ENCODE measurements at regions not wholly inside any gene's neighbourhood (a gene's known extent, or its start where the extent isn't known, plus 50 kb on each side); places are given as distances from the start of the nearest gene placed in this dataset.
A peak's percentile ranks its signal among the peaks of the same experiment; 100 is the strongest.

GRCh38 chr6:138007014-138007472 is 100.2 kb downstream of the PERP start:
- Mint-ChIP-seq H3K4me3 (no peak overlapping the region), H3K36me3 (no peaks in the 10 kb centered on the region), H3K27ac (peak overlapping the region in 1 of 3 donors; percentile 6), H3K9me3 (no peaks in the 10 kb centered on the region), H3K27me3 (no peaks in the 10 kb centered on the region), H3K4me1 (peaks cover 0 to 2% (median 0%) of the 10 kb centered on the region in 3 donors)

- H3K9me3 Mint-ChIP-seq, result no peaks in the 10 kb centered on the region
- H3K27ac Mint-ChIP-seq, result no peak overlapping the region
- no peaks in the 10 kb centered on the region for H3K27me3 Mint-ChIP-seq
- H3K36me3 Mint-ChIP-seq, result no peaks in the 10 kb centered on the region
- peaks cover 0 to 1% (median 0%) of the 10 kb centered on the region in 3 donors for H3K4me1 Mint-ChIP-seq
- no peak overlapping the region for H3K4me3 Mint-ChIP-seq
Observed at GRCh38 chr6:138008791-138009190, 98.4 kb downstream of the PERP start.

GRCh38 chr6:138011413-138011812 is 95.8 kb downstream of the PERP start:
- no peaks in the 10 kb centered on the region for H3K4me1 Mint-ChIP-seq
- no peaks in the 10 kb centered on the region for H3K27me3 Mint-ChIP-seq
- H3K27ac Mint-ChIP-seq, result no peak overlapping the region
- H3K36me3 Mint-ChIP-seq, result no peaks in the 10 kb centered on the region
- H3K4me3 Mint-ChIP-seq, result no peak overlapping the region
- H3K9me3 Mint-ChIP-seq, result no peaks in the 10 kb centered on the region

DNA sequence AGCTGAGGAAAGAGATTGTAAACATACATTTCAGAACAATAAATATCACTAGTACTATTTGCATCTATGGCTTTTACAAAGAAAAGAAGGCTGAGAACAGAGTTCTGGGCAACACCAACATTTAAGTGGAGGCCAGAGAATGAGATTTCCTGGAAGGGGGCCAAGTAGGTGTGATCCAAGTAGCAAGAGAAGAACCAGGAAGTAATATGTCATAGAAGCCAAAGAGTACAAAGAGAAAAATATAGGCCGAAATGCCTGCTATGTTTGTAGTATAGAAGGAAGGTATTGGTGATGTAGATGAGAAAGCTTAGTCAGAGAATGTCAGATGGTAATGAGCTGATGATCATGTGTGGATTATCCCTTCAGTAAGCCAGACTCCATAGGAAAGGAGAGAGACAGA is 94.5 kb downstream of the PERP start:
- no peak overlapping the region for H3K4me3 Mint-ChIP-seq
- no peak overlapping the region for H3K27ac Mint-ChIP-seq
- H3K27me3 Mint-ChIP-seq, result peaks cover 2% of the 10 kb centered on the region
- H3K9me3 Mint-ChIP-seq, result no peaks in the 10 kb centered on the region
- no peaks in the 10 kb centered on the region for H3K4me1 Mint-ChIP-seq
- no peaks in the 10 kb centered on the region for H3K36me3 Mint-ChIP-seq

GRCh38 chr6:138013959-138014358 is 93.3 kb downstream of the PERP start:
- Mint-ChIP-seq H3K4me1 (no peaks in the 10 kb centered on the region), H3K27me3 (peaks cover 2% of the 10 kb centered on the region)

DNA sequence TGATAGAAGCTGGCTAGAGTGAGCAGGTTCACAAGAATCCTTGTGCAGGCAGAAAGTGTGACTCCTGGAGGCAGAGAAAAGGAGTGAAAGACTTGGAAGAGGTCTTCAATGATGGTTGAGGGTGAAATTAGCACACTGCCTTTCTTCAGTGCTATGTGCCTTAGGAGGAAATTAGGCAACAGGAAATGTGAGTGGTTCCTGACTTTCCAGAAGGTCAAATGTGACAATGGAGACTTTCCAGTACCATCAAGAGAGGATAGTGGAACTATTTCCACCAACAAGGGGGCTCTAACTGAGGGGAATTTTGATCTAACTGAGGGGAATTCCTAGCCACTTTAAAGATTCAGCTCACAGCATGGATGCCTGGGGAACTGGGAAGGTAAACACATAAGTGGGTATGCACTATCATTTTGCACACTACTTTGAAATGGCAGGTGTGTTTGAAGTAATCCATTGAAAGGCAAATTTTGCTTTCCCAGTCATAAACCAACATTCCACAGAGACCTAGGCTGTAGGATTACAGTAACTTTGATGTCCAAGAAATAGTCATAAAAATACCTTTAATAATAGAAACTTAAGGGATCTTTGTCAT is 90.0 kb downstream of the PERP start:
- no peaks in the 10 kb centered on the region for H3K9me3 Mint-ChIP-seq
- peaks cover 0 to 2% (median 0%) of the 10 kb centered on the region in 3 donors for H3K4me1 Mint-ChIP-seq
- H3K4me3 Mint-ChIP-seq, result no peak overlapping the region
- no peak overlapping the region for H3K27ac Mint-ChIP-seq
- peaks cover 2% of the 10 kb centered on the region for H3K36me3 Mint-ChIP-seq
- peaks cover 4% of the 10 kb centered on the region for H3K27me3 Mint-ChIP-seq

More at GRCh38 chr6:138013959-138014358, 93.3 kb downstream of the PERP start:
- no peak overlapping the region for H3K4me3 Mint-ChIP-seq
- H3K9me3 Mint-ChIP-seq, result no peaks in the 10 kb centered on the region
- no peak overlapping the region for H3K27ac Mint-ChIP-seq
- H3K36me3 Mint-ChIP-seq, result no peaks in the 10 kb centered on the region

DNA sequence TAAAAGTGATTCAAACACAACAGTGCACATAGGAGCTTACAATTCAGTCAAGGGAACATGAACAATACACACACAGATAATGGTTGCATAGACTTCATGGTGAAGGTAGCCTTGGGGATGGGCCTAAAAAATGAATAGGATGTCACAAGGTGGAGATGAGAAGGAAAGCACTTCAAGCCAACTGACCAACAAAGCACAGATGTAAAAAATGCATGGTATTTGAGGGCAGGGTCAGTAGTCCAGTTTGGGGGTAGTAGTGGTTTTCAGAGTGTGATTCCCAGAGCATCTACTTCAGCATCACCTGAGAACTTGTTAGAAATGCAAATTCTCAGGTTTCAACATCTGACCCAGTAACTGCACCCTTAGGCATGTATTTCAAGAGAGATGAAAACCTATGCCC is 88.9 kb downstream of the PERP start:
- Mint-ChIP-seq H3K4me3 (no peak overlapping the region), H3K27ac (no peak overlapping the region), H3K9me3 (no peaks in the 10 kb centered on the region), H3K4me1 (peaks cover 0 to 2% (median 0%) of the 10 kb centered on the region in 3 donors), H3K36me3 (peaks cover 2% of the 10 kb centered on the region), H3K27me3 (peaks cover 4% of the 10 kb centered on the region)

DNA sequence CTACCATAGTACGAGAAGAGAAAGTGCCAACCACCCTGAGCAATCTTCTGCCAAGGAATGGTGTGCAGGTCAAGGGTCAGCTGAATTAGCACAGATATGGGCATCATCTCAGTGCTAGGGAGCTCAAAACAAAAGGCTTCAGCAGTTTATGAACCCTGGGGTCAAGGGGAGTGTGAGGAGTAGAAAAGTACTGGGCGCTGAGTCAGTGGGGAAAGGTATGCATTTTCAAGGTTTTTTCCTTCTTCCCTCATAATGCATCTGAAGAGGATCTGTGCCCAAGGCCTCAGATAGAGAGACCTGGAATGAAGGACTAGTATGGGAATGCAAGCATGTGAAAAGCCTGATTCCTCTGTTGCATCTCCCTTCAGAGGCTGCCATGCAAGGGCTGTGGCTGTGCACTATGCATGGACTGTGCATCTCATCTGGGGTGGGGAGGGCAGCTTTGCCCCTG is 81.7 kb downstream of the PERP start:
- H3K27me3 Mint-ChIP-seq, result peaks cover 5% of the 10 kb centered on the region
- no peaks in the 10 kb centered on the region for H3K9me3 Mint-ChIP-seq
- no peaks in the 10 kb centered on the region for H3K36me3 Mint-ChIP-seq
- no peaks in the 10 kb centered on the region for H3K4me1 Mint-ChIP-seq
- no peak overlapping the region for H3K27ac Mint-ChIP-seq
- H3K4me3 Mint-ChIP-seq, result no peak overlapping the region

GRCh38 chr6:138026342-138026741 is 80.9 kb downstream of the PERP start:
- H3K36me3 Mint-ChIP-seq, result no peaks in the 10 kb centered on the region
- H3K27me3 Mint-ChIP-seq, result peaks cover 5% of the 10 kb centered on the region
- no peaks in the 10 kb centered on the region for H3K4me1 Mint-ChIP-seq
- no peak overlapping the region for H3K27ac Mint-ChIP-seq
- H3K4me3 Mint-ChIP-seq, result no peak overlapping the region
- H3K9me3 Mint-ChIP-seq, result no peaks in the 10 kb centered on the region

- Mint-ChIP-seq H3K4me3 (no peak overlapping the region), H3K36me3 (no peaks in the 10 kb centered on the region)
Observed at GRCh38 chr6:138028893-138029292, 78.3 kb downstream of the PERP start.

DNA sequence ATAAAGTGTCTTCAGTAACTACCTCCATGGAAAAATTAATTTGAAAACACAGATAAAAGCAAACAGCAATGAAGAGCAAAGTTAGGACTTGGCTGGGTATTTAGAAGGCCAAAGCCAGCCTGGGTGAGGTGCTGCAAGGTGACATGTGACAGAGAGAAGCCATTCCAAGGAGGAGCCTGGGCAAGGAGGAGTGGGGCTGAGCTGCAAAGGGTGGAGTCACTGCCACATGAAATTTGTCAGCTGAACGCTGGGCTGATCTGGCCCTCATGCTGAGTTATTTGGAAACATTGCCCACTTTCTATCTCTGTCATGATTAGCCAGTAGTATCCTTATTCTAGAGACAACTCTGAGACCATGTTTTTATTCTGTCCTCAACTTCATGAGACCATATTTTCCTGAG is 76.3 kb downstream of the PERP start:
- Mint-ChIP-seq H3K36me3 (no peaks in the 10 kb centered on the region), H3K27ac (no peak overlapping the region), H3K9me3 (no peaks in the 10 kb centered on the region), H3K4me3 (no peak overlapping the region), H3K27me3 (peaks cover 5% of the 10 kb centered on the region), H3K4me1 (peaks cover 0 to 2% (median 0%) of the 10 kb centered on the region in 3 donors)

More at GRCh38 chr6:138028893-138029292, 78.3 kb downstream of the PERP start:
- peaks cover 0 to 2% (median 0%) of the 10 kb centered on the region in 3 donors for H3K4me1 Mint-ChIP-seq
- no peaks in the 10 kb centered on the region for H3K9me3 Mint-ChIP-seq
- H3K27me3 Mint-ChIP-seq, result peaks cover 5% of the 10 kb centered on the region
- no peak overlapping the region for H3K27ac Mint-ChIP-seq

GRCh38 chr6:138031417-138031816 is 75.8 kb downstream of the PERP start:
- Mint-ChIP-seq H3K4me1 (peaks cover 0 to 2% (median 0%) of the 10 kb centered on the region in 3 donors), H3K36me3 (no peaks in the 10 kb centered on the region), H3K27ac (no peak overlapping the region), H3K27me3 (peaks cover 5% of the 10 kb centered on the region), H3K4me3 (no peak overlapping the region), H3K9me3 (no peaks in the 10 kb centered on the region)

DNA sequence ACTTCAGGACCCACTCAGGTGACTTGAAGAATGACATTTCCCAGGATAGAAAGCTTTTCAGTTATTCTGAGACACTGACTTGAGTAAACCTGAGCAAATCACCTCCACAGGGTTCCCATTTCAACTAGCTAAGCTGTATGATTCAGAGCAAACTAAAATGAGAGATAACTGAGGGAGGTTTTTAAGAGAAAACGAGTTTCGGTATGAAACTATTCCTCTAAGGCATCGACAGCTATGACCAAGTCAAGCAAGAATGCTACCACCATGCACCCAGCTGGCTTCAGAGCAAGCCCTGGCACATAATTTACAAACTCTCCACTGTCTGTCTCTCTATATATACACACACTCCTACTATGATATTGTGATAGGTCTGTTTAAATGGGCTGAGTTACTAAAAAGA is 75.4 kb downstream of the PERP start:
- H3K27ac Mint-ChIP-seq, result no peak overlapping the region
- peaks cover 0 to 2% (median 0%) of the 10 kb centered on the region in 3 donors for H3K4me1 Mint-ChIP-seq
- no peak overlapping the region for H3K4me3 Mint-ChIP-seq
- peaks cover 5% of the 10 kb centered on the region for H3K27me3 Mint-ChIP-seq
- H3K9me3 Mint-ChIP-seq, result no peaks in the 10 kb centered on the region
- no peaks in the 10 kb centered on the region for H3K36me3 Mint-ChIP-seq

GRCh38 chr6:138032571-138032970 is 74.6 kb downstream of the PERP start:
- Mint-ChIP-seq H3K36me3 (no peaks in the 10 kb centered on the region), H3K27me3 (peaks cover 5% of the 10 kb centered on the region), H3K4me1 (peaks cover 0 to 2% (median 0%) of the 10 kb centered on the region in 3 donors), H3K9me3 (no peaks in the 10 kb centered on the region), H3K27ac (no peak overlapping the region), H3K4me3 (no peak overlapping the region)

DNA sequence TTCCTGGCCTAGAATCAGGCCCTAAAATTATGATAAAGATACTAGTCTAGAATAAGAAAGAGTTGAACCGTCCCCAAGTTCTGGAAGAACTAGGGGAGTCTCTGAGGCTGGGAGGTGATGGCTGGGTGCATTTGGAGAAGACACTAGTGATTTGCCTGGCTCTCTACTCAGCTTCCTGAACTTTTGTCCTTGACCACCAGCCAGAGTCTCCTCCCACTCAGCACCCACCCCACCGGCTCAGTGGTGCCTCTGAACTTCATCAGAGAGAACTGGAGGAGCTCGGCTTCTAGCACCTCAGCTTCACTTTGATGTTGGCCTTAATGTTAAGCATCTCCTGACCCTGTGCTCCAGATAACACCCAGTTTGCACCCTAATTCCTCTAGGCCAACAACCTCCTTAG is 73.0 kb downstream of the PERP start:
- Mint-ChIP-seq H3K4me3 (no peak overlapping the region), H3K27ac (no peak overlapping the region), H3K36me3 (no peaks in the 10 kb centered on the region), H3K9me3 (peaks cover 0 to 2% (median 0%) of the 10 kb centered on the region in 3 donors), H3K27me3 (no peaks in the 10 kb centered on the region), H3K4me1 (peaks cover 0 to 2% (median 0%) of the 10 kb centered on the region in 3 donors)

DNA sequence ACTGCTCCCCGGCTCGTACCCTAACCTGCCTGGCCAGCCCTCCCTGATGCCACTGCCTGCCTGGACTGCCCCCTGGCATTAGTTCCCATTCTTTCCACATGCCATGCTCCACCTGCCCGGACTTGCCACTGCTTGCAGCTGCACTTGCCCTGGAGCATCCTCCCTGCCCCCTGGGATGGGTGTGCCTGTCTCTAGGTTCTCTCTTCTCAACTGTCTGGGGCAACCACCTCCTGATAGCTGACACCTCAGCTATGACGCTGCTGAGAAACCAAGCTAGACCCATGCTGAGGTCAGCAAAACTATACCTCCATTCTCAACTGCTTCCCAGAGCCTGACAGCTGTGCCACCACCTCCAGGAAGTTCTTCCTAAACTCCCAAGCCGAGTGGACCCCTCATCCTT is 72.1 kb downstream of the PERP start:
- Mint-ChIP-seq H3K4me1 (peaks cover 0 to 2% (median 0%) of the 10 kb centered on the region in 3 donors), H3K27me3 (no peaks in the 10 kb centered on the region), H3K4me3 (no peak overlapping the region), H3K9me3 (peaks cover 0 to 2% (median 0%) of the 10 kb centered on the region in 3 donors), H3K36me3 (no peaks in the 10 kb centered on the region), H3K27ac (no peak overlapping the region)
